ENCODE measurements at regions not wholly inside any gene's neighbourhood (a gene's known extent, or its start where the extent isn't known, plus 50 kb on each side); places are given as distances from the start of the nearest gene placed in this dataset.

- TF ChIP-seq REST (IDR thresholded peaks at IDR 0.05) (no peak), JUND (IDR thresholded peaks at IDR 0.05) (no peak), CTCF (IDR thresholded peaks at IDR 0.05; ENCODE audit: low read depth, low read length, missing input control) (no peak), NR2F2 (IDR thresholded peaks at IDR 0.05) (no peak), ZBTB33 (IDR thresholded peaks at IDR 0.05) (no peak), RAD21 (IDR thresholded peaks at IDR 0.05) (no peak), SP1 (IDR thresholded peaks at IDR 0.05) (no peak), TAF1 (conservative IDR thresholded peaks at IDR 0.05) (no peak), HNF4G (IDR thresholded peaks at IDR 0.05) (no peak)
- TF ChIP-seq, protein P1, sequence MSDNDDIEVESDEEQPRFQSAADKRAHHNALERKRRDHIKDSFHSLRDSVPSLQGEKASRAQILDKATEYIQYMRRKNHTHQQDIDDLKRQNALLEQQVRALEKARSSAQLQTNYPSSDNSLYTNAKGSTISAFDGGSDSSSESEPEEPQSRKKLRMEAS (IDR thresholded peaks at IDR 0.05) = no peak
- TF ChIP-seq, protein P2, sequence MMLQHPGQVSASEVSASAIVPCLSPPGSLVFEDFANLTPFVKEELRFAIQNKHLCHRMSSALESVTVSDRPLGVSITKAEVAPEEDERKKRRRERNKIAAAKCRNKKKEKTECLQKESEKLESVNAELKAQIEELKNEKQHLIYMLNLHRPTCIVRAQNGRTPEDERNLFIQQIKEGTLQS (IDR thresholded peaks at IDR 0.05) = no peak
Measured at GRCh38 chr1:201761178-201761577, 67.8 kb upstream of the IPO9 start.

Data from liver (tissue), 3 donors.